HCT116 (cell line): ENCODE measurements at regions not wholly inside any gene's neighbourhood (a gene's known extent, or its start where the extent isn't known, plus 50 kb on each side); places are given as distances from the start of the nearest gene placed in this dataset.

Experiments
- EZH2 ChIP-seq: fragments of 200-600 bp; sonication (generic); IDR thresholded peaks from 2 replicates; pipeline ENCODE4 v1.6.1; 2017; ENCODE audit warnings: antibody characterized with exemption, mixed run types
- EZH2phosphoT487 ChIP-seq: fragments of 200-600 bp; IDR thresholded peaks from 2 replicates; pipeline ENCODE4 v1.6.1; 2018; ENCODE audit warnings: antibody characterized with exemption, borderline replicate concordance
- POLR2A ChIP-seq: IDR thresholded peaks from 2 replicates; pipeline ENCODE4 v1.7.0; 2011; ENCODE audit warnings: borderline replicate concordance; ENCODE audit not compliant: insufficient read depth, insufficient read length; ENCODE audit errors: extremely low read depth
- POLR2AphosphoS5 ChIP-seq: IDR thresholded peaks from 2 replicates; pipeline ENCODE4 v1.6.1; 2011; ENCODE audit warnings: mild to moderate bottlenecking, low read depth, low read length, moderate library complexity
- SIN3A ChIP-seq: IDR thresholded peaks from 2 replicates; pipeline ENCODE4 v1.6.1; 2012; ENCODE audit warnings: low read depth
- TCF7L2 ChIP-seq: IDR thresholded peaks from 2 replicates; pipeline ENCODE4 v1.7.0; 2011; ENCODE audit warnings: borderline replicate concordance, inconsistent platforms; ENCODE audit not compliant: insufficient read depth, insufficient read length; ENCODE audit errors: extremely low read depth
- YY1 ChIP-seq: IDR thresholded peaks from 2 replicates; pipeline ENCODE4 v1.6.1; 2011; ENCODE audit warnings: low read length, low read depth, moderate library complexity, mild to moderate bottlenecking; ENCODE audit not compliant: insufficient replicate concordance; ENCODE audit errors: extremely low read depth
- ZNF274 ChIP-seq: fragments of 200-500 bp; sonication (Bioruptor generic); IDR thresholded peaks from 2 replicates; pipeline ENCODE4 v1.6.1; 2014; ENCODE audit warnings: mild to moderate bottlenecking, low read depth, low read length, inconsistent platforms
- TF ChIP-seq, protein P1 (sequence below), 3 experiments: fragments of 200-600 bp in 1 of 3; sonication (generic) in 1 of 3; IDR thresholded peaks in 2 of 3; conservative IDR thresholded peaks in 1 of 3; 2 replicates each; pipeline ENCODE4 v1.5.1; 2012 to 2017; ENCODE audit warnings: low read depth in 2 of 3, low read length in 2 of 3, antibody characterized with exemption in 1 of 3, borderline replicate concordance in 1 of 3, control low read depth in 1 of 3, mild to moderate bottlenecking in 1 of 3, mixed read lengths in 1 of 3, mixed run types in 1 of 3, moderate library complexity in 1 of 3; ENCODE audit not compliant: insufficient read depth in 1 of 3
- TF ChIP-seq, protein P2 (sequence below): IDR thresholded peaks from 2 replicates; pipeline ENCODE4 v1.6.1; 2012

DNA sequence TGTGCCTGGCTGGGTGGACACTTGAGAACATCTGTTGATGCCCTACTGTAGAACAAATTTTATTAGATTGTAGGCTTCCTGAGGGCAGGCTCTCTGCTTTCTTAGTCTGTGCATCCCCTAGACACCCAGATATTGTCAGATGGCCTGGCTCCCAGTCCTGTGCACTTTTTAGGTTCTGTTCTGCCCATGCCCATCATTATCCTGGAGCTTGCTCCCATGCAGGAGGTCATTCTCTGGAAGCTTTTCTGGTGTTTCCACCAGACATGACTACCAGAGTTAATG lies 213.3 kb downstream of the MYCN start:
- TF ChIP-seq, protein P1, sequence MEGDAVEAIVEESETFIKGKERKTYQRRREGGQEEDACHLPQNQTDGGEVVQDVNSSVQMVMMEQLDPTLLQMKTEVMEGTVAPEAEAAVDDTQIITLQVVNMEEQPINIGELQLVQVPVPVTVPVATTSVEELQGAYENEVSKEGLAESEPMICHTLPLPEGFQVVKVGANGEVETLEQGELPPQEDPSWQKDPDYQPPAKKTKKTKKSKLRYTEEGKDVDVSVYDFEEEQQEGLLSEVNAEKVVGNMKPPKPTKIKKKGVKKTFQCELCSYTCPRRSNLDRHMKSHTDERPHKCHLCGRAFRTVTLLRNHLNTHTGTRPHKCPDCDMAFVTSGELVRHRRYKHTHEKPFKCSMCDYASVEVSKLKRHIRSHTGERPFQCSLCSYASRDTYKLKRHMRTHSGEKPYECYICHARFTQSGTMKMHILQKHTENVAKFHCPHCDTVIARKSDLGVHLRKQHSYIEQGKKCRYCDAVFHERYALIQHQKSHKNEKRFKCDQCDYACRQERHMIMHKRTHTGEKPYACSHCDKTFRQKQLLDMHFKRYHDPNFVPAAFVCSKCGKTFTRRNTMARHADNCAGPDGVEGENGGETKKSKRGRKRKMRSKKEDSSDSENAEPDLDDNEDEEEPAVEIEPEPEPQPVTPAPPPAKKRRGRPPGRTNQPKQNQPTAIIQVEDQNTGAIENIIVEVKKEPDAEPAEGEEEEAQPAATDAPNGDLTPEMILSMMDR (IDR thresholded peaks at IDR 0.05 in 2 of 3, conservative IDR thresholded peaks at IDR 0.05 in 1 of 3; ENCODE audit: borderline replicate concordance in 1 of 3, insufficient read depth in 1 of 3, low read depth in 2 of 3, low read length in 2 of 3), result no peak
- TF ChIP-seq POLR2AphosphoS5 (no peak), EZH2 (no peak), YY1 (no peak), TCF7L2 (no peak), POLR2A (no peak), SIN3A (no peak), EZH2phosphoT487 (no peak), ZNF274 (no peak)
- TF ChIP-seq, protein P2, sequence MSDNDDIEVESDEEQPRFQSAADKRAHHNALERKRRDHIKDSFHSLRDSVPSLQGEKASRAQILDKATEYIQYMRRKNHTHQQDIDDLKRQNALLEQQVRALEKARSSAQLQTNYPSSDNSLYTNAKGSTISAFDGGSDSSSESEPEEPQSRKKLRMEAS, result no peak
